ENCODE measurements at regions not wholly inside any gene's neighbourhood (a gene's known extent, or its start where the extent isn't known, plus 50 kb on each side); places are given as distances from the start of the nearest gene placed in this dataset.
"Not testable (repeated sequence)": the region's sequence is repeated elsewhere in the genome, so short reads cannot be mapped to it uniquely, and the experiment has no call there.

DNA sequence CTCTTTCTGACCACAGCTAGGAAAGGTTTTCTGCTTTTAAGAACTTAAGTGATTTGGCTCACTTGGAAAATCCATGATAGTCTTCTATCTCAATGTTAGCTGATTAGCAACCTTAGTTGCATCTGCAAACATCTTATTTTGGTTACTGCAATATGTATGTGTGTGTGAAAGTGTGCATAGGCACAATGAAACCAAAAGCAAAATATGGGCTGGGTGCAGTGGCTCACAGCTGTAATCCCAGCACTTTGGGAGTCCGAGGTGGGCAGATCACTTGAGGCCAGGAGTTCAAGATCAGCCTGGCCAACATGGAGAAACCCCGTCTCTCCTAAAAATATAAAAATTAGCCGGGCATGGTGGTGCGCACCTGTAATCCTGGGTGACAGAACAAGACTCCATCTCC, 246.9 kb upstream of the NCAM1 start:
- not testable (repeated sequence) for DNase-seq (ENCODE audit: low read depth)

DNA sequence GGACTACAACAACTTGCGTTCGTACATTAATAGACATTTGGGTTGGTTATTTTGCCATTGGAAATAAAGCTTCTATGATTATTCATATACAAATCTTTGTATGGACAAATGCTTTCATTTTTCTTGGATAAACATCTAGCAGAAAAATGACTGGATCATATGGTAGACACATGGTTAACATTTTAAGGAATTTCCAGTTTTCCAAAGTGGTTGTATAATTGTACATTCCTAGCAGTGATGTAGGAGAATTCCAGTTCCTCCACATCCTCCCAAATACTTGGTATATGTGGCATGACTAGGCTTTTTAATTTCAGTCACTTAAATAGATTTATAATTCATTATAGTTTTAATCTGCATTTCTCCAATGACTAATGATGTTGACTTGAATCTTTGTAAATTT, 246.2 kb upstream of the NCAM1 start:
- no peak for DNase-seq (ENCODE audit: low read depth)

DNA sequence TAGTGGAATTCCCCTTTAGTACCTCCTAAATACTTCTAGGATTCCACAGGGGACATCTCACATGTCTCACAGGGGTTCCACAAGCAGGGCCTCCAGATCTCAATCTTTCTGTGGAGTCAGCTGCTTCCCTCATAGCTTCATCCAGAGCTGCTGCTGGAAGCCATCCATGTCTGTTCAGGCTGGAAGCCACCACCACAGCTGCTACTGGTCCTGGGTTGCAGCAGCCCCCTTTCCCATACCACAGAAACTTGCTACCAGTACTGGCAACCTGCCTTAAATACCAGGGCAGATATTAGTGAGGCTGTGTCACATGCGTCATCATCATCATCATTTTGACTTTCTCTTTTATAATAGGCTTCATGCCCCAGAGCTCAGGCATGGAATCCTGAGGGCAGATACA, 242.7 kb upstream of the NCAM1 start:
- no peak for DNase-seq (ENCODE audit: low read depth)

DNA sequence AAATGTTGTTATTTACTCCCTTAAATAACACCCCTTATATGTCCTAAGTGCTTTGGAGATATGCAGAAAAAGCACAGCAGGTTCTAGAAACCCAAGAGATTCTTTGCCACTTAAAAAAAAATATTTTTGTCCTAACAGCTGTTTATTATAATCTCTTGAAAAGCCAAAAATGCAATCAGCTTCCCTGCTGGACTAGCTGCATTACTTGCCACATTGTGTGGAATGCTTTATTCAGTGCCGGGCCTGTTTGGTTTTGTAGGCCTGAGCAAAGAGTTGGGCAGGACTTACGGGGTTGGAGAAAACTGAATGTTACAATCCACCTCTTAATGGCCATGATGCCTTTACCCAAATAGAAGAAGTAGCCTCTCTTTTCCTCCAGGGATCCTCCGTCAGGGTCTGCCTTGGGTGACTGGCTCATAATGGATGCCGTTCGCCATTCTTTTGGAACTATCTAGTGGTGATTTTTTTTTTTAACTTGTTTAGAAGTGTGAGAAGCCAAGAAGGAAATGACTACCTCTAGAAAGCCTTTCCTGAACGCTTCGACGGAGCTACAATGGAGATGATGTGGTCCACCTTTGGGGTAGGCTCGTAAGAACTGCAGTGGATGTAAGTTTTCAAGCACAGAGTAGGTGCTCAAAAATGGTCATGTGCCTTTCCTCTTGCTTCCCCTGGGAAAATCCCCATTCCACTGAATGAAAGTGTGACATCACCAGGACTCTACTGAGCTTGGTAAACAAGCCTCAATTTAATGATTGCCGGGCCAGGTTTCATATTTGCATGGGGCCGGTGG, 241.3 kb upstream of the NCAM1 start:
- no peak for DNase-seq (ENCODE audit: low read depth)

DNA sequence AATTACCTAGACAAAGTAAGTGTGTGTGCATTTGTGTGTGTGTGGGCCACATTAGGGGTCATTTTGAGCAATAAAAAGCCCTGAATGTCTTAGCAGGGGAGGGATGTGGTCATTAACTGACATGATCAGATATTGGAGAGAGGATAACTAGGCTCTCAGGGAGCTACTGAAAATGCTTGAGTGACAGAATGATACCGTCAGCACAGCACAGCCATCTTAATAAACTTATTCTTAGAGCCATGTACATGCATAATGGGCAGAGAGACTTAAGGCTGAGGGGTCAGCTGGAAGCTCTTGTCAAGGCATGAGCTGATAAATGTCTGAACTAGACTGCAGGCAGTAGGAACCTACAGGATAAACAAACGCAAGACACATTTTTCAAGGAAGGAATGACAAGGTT, 239.1 kb upstream of the NCAM1 start:
- DNase-seq (ENCODE audit: low read depth), result no peak

DNA sequence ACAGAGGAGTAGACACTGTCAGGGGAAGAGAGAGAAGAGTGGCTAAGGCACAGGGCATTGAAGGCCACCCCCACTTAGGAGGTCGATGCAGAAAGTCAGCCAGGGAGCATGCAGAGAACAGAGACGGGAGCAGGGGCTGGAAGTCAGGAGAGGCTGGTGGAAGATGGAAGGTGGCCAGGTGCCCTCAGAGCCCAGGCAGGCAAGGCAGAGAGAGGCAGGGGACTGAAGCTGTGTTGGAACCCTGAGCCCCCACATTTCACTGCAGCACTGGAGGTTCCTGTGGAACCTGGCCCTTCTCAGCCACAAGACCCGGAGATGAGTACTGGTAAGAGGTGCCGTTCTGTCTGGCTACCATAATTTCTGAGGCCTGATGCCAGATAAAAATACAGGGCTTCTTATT, 238.3 kb upstream of the NCAM1 start:
- no peak for DNase-seq (ENCODE audit: low read depth)

DNA sequence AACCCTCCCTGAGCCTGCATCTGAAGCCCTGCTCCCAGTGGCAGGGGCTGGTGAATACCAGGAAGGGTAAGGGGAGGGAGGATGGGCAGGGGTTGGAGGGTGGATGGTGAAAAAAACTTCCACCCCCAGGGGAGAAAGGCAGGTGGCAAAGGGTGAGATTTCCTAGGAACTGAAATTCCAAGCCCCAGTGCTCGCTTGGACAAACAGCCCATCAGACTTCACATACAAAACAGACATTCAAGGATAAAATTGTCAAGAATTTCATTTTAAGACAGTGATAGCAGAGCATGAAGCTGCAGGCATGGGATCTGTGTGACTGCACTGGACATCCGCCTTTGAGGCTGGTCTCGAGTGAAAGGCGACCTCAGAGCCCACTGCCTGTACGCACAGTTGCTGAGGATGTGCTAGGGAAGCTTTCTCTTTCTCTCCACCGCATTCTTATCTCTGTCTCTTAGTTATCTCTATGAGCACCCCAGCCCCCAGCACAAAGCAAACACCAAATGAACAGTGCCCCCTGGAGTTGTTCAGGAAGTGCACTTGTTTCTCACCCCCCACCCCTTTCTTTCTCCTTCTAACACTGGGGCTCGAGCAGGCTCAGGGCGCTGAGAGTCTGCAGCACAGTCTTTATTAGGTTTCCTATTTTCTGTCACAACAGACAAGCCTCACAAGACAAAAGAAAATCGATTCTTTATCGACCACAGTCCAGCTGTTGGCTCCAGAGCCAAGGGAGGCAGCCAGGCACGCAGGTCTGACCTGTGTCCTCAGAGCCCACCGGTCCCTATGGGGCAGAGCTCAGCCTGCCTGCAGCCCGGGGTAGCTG, 237.3 kb upstream of the NCAM1 start:
- DNase-seq (ENCODE audit: low read depth), result no peak

DNA sequence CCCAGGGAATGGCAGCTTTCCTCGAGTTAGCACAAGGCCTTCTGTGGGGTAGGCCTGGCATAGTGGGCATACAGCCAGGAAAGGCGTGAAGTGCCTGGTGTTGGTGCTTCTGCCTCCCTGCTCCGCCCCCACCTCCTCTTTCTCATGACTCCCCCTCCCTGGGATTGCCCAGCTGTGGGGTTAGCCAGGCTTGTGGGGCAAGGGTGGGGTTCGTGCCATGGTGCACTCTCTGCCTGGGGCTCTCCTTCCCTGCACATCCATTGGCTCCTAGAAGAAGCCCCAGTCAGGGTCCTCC, 236.8 kb upstream of the NCAM1 start:
- DNase-seq (ENCODE audit: low read depth), result no peak

DNA sequence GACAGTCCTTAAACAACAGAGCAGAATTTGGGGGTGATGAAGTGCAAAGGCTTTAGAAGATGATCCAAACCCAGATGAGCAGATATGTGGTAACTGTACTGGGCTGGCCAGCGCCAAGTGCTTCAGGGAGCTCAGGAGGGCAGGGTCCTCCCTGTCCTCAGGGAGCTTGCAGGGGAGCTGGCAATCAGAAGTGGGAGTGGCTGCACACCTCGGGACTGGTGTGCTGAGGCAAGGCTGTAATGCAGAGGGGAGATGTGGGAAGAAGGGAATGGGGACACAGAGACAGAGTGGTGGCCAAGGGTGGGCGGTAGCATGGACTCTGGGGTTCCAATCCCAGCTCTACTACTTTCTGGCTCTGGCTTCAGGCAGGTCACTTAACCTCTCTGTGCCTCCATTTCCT, 235.6 kb upstream of the NCAM1 start:
- no peak for DNase-seq (ENCODE audit: low read depth)

DNA sequence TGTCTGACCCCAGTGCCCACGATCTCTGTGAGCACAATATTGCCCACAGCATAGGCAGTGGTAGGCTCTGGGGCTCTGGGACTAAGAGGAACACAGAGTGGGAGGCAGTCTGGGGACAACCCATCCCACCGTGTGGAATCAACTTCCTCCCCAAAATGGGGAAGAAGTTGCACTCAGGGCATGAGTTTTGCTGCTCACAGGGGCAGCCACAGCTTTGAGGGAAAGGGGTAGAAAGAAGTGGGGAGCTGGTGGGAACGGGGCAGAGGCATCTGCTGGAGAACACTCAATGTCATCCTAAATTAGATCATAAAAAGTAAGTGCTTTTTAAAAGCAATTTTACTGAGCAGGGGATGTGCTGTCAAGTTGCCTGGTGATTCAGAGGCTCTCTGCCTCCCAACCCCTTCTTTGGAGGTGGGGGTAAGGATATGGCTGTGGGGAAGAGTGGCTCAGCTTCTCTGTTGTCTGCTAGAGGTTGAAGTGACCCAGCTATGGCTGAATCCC, 233.8 kb upstream of the NCAM1 start:
- no peak for DNase-seq (ENCODE audit: low read depth)

DNA sequence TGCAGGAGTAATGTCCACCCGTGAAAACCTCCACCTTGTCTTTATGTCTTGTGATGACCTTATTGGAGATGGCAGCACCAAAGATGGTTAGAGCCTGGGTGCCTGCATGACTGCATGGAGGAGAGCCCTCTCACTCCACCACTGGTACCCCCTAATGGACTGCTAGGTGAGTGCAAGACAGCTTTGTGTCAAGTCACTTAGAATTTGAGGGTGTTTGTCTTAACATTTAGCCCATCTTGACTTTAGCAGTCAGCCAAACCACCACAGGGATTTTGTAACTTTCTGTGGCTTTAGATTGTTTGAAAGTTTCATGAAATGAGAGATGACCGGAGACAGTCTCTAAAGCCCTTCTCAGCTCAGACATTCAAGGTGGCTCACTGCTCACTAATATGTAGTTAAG, 232.9 kb upstream of the NCAM1 start:
- DNase-seq (ENCODE audit: low read depth), result no peak

DNA sequence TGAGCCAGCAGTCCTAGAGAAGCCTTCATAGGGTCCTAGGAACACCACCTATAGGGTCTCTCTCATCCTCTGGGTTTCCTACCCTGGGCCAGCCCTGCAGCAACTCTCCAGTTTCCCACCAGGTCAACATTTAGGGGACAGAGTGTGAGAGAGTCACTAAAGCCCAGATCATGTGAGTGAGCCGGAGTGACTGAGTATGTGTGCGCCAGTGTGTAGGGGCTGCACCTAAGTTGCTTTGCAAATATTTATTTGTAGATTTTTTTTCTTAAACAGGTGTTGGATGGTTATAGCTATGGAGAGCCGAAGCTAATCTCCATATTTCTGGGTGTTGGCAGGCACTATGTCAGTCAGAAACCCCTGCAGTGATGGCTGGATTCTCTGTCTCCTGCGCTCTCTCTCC, 232.5 kb upstream of the NCAM1 start:
- DNase-seq (ENCODE audit: low read depth), result no peak

DNA sequence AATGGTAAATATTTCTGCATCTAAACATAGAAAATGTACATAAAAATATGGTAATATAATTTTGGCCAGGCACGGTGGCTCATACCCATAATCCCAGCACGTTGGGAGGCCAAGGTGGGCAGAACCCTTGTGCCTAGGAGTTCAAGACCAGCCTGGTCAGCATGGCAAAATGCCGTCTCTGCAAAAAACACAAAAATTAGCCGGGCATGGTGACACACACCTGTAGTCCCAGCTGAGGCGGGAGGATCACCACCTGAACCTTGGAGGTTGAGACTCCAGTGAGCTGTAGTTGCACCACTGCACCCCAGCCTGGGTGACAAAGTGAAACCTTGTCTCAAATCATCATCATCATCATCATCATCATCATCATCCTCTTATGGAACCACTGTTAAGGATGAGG, 230.6 kb upstream of the NCAM1 start:
- no peak for DNase-seq (ENCODE audit: low read depth)

DNA sequence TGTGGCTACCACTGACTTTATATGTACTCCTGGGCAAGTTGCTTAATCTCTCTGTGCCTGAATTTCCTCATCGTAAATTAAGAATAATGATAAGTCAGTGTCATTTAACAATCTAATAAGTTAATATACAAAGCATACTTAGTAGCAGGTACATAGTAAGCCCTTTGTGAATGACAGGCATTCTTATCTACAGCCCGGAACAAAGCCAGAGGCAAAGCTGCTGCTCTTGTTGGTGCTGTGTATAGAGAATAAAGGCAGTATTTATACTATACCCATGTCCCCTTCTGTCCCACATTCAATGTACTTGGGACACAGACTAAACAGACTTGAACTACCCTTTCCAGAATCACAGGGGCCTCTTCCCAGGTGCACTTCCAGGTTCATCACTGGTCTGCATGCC, 229.7 kb upstream of the NCAM1 start:
- no peak for DNase-seq (ENCODE audit: low read depth)

DNA sequence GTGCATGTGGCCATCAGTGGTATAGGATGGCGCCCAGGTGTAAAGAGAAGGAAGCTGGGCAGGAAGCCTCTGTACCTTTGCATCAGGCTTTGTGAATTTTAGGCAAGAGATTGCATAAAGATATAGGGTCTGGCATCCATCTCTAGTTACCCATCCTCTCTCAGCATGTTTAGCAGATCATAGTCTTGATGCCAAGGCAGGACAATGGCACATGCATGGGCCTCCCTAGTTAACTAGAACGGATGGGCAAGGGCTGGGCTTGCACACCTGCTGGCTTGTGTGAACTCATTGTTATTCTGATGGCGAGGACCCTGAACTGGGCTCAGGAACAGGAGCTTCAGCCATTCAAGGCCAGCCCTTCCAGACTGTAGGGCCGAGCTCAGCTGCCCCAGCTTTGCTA, 229.2 kb upstream of the NCAM1 start:
- no peak for DNase-seq (ENCODE audit: low read depth)

DNA sequence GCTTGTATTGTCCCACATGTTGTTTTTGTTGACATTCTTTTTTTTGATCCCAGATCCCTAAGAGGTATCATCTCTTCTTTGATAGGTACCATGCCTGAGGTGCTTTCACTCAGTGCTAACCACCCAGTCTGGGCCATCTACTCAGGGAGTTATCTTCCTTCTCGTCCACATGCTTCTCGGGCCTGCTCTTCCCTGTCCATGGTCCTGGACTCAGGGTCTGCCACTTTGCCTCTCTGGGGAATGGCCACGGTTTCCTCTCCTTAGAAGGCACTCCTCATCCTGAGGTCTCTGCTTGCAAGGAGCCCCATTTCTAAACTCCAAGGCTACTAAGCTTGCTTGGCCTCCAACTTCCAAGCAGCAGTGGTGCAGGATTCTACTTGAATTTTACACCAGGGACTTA, 227.0 kb upstream of the NCAM1 start:
- DNase-seq (ENCODE audit: low read depth), result no peak

DNA sequence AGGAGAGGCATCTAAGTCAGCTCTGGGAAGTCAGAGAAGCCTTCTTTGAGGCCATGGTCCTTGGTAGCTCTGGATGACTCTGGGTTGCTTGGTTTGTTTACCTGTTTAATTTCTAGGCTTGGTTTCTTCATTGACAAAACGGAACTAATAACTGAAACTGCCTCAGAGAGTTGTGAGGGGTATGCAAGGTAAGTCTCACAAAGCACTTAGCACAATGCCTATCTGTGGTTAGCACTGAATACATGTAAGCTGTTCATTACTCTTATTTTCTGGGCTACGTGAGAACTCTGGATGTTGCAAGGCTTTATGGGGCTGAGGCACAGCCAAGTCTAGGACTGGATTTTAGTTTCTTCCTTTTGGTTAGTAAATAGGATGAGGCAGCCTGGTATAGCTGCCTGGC, 225.8 kb upstream of the NCAM1 start:
- no peak for DNase-seq (ENCODE audit: low read depth)

DNA sequence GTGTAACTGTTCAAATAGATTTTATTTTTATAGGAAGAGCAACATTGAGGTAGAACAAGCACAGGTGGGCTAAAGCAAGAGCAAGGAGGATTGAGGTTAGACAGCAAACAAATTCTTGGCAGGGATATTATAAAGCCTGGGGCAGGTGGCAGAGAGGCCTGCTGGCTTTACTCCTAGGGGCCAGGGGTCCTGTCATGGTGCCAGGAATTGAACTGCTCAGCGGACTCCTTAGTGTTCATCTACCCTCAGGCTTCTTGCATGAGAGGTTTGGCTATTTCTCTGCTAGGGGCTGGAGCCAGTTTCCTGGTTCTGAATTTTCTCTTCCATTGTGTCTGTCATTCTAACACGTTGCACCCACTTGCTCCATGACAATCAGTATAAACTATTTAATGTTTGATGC, 217.2 kb upstream of the NCAM1 start:
- no peak for DNase-seq (ENCODE audit: low read depth)

DNA sequence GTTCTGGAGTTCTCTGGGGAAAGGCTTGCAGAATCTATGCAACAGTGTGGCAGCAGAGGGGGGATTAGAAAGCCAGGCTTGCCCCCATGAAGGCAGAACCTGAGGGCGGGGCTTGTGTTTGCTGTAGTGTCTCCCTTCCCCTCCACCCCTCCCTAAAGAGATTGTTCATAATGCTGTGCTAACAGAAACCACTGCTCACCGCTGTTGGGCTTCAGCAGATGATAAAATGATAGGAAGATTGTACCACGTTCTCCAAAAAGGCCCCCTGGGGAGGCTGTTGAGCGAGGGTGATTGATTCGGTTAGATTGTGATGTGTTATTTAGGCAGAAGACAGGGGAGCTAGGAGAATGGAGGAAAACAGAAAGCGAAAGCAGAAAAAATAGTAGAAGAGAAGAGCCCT, 215.2 kb upstream of the NCAM1 start:
- no peak for DNase-seq (ENCODE audit: low read depth)

DNA sequence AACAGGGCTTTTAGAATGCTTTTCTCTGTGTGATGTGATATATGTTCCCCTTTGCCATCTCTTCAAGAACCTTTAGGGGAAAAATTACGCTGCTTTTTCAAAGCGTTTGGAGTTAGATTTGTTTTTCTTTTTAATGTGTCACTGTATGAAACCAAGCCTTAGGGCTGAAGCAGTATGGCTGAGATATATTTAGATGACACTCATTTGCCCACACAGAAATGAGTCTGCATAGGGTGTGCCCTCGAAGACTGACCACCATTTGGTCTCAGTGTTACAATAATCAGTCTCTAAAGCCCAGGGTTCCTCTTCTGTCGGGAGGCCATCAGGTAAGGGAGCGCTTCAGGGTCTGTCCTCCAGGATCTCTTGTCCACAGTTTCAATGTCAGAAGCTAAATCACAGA, 213.0 kb upstream of the NCAM1 start:
- no peak for DNase-seq (ENCODE audit: low read depth)

DNA sequence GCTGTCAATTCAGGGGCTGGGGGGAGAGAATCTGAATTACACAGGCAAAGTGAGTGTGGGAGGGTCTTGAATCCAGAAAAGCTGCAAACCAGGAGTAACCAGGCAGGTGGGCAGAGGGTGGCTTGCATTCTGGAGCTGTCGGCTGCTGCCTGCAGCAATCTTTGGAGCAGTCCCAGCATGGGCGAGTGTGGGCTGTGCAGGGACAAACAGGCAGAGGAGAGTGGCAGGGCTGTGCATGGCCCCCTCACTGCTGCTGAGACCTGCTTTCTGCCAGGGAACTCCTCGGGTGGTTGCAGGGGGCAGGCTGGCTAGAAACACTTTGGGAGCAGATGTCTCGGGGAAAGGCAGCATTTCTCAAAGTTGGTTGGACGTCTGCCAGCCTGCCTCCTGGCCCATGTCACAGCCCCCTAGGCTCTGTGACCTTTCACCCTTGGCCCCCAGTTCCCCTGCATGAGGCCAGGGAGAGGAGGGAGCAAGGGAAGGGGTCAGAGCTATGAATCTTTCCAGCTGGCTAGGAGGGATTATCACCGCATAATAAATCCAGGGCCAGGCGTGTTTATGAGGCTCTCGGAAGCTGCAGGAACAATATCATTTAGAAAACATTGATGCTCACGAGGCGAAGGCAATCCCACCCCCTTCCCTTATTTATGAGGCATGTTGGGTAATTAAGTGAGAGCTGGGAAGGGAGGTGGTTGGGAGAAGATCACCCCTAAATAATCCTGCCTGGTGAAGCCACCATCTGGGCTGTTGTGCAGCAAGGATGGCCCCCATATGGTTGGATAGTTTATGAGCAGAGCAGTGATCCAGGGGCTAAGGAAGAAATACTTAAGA, 212.3 kb upstream of the NCAM1 start:
- DNase-seq (ENCODE audit: low read depth), result no peak

DNA sequence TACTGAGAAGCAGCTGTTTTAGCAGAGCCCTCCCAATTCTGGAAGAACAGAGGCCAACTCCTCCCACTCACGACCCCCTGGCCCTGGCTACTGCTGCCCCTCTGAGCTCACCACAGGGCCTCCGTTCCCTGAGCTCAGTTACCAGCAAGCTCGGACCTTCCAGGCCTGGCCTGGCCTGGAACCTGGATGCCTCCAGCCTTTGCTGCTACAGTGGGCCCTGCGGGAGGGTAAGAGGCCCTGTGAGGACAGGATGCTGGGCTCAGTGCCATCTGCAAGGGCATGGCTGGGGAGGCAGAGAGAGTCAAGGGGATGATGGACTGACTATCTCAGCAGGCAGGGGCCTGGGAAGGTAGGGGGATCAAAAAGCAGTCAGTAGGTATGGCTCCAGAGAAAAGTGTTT, 209.9 kb upstream of the NCAM1 start:
- no peak for DNase-seq (ENCODE audit: low read depth)

DNA sequence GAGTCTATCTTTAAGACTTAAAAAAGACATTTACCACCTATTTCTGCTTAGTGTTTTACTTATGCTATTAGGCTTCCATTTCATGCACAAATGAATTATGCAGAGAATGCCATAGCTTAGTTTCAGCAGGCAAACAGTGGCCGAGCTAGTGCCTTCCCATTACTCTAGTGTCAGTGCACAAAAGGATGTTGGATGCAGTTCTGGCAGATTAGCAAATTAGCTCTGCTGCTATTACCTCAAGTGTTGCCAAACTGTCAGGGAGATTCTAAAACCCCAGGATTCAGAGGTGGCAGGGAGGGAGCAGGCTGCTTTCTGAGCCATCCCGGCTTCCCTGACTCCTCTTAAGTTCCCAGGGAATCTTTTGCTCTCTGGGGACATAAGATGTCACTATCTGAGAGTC, 209.4 kb upstream of the NCAM1 start:
- DNase-seq (ENCODE audit: low read depth), result no peak

Measured in HS-27A (cell line).